Left cardiac atrium (tissue), 4 donors: ENCODE measurements at regions not wholly inside any gene's neighbourhood (a gene's known extent, or its start where the extent isn't known, plus 50 kb on each side); places are given as distances from the start of the nearest gene placed in this dataset.
"Not testable (repeated sequence)": the region's sequence is repeated elsewhere in the genome, so short reads cannot be mapped to it uniquely, and the experiment has no call there.

Source experiments
- ATAC-seq, 2 donors: fragments of 200-7000 bp; cut with Tn5 transposase; one replicate each; pipeline ENCODE4 v1.9.1; 2020; ENCODE audit warnings: mild to moderate bottlenecking in 2 of 2, moderate library complexity in 2 of 2
- DNase-seq: peaks from one replicate; pipeline ENCODE4 v3.0.0-alpha.2; 2020
- intact Hi-C, 2 donors: fragments of 100-400 bp; cut with DNase I; formaldehyde crosslinking; loops; one replicate each; pipeline versions ENCODE4 v1.14.1 to v1.15.1; 2022 to 2023
- donor health status: DM: no; HTN: yes; CAD: no.
- donor health status: DM: no; HTN: yes; CAD: no; lungs with severe emphysema.
- donor health status: DM: yes; HTN: yes; CAD: no.
- donor health status: Dilated cardiomyopathy.

DNA sequence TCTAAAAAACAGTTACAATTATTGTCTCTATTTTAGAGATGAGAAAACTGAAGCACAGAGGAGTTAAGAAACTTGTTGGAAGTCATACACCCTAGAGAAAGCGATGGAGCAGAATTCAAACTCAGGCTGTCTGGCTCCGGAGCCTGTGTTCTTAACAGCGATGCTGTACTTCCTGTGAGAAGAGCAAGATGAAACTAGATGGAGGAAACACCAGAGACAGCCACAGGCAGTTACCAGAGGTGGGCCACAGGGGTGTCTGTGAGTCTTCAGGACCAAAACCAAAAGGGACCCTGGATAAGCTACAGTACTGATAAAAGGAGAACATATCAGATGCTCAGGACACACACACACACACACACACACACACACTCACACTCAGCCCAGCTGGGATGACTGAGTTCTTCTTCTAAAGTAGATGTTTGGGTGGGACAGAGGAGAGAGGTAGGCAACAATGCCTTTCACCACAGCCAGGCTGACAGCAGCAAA lies 289.2 kb downstream of the FZD1 start:
- DNase-seq (no peak), ATAC-seq (no peak)
- intact Hi-C loops, result no loop called here

DNA sequence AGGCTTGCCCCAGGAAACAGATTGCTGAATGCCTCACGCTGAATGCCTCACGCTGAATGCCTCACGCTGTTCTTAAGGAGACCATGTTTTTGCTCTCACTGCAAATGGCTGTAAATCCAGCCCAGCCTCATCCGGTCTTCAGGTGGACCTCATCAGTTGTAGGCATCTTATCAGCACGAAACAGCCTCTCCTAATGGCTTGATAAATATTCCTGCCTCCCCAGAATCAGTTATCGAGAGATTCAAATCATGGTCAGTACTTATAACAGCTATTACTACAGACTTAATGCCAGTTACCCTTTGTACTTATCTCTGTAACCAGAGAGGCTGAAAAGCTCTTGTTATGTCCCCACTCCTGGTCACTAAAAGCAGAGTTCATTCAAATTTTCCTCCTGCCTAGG lies 290.6 kb downstream of the FZD1 start:
- no peak for ATAC-seq
- intact Hi-C loops, result no loop called here
- no peak for DNase-seq

DNA sequence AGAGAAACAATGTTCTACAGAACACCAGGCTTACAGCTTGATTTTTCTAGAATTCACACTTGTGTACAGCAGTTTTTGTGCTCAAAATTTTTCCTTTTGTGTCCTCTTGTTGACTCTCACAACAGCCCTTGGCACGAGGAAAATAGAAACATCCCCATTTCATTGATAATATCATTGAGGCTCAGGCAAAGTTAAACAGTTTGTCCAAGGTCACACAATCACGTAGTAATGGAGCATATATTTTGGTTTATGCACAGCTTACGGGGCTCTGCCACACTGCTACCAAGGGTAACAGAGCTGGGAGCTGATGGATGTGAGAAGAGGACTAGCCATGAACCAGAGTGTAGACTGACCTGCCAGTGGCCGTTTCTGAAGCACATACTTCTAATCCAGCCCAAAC lies 292.0 kb downstream of the FZD1 start:
- intact Hi-C loops, result no loop called here
- no peak for ATAC-seq
- no peak for DNase-seq

DNA sequence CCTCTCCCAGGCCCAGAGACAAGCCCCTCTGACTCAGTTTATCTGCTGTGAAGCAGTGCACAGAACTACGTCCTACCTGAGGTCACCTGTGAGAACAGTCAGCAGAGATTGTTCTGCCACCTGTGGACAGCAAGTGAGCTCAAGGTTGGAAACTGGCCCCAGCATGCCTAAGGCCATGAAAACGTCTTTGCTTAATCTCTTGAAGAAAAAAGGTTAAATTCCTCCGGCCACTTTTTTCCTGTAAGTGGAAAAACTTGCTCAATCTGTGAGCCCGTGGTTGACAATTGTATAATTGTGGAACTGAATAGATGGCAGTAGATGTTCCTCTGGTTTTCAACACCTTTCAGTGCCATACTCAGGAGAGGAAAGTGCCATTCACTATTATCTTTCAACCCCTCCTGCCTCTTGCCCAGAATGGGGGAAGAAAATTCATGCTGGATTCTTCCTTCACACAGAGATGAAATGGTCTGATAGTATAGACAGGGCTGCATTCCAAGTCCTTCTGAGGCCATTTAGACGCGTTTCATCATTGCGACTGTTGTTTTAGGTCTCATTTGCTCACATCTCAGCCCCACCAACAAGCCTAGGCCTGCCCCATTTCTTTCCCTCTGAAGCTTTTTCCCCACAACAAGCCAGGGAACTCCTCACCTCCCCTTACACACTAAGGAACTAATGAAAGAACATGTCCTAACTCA lies 292.9 kb downstream of the FZD1 start:
- intact Hi-C loops, result no loop called here
- DNase-seq (no peak), ATAC-seq (no peak)

DNA sequence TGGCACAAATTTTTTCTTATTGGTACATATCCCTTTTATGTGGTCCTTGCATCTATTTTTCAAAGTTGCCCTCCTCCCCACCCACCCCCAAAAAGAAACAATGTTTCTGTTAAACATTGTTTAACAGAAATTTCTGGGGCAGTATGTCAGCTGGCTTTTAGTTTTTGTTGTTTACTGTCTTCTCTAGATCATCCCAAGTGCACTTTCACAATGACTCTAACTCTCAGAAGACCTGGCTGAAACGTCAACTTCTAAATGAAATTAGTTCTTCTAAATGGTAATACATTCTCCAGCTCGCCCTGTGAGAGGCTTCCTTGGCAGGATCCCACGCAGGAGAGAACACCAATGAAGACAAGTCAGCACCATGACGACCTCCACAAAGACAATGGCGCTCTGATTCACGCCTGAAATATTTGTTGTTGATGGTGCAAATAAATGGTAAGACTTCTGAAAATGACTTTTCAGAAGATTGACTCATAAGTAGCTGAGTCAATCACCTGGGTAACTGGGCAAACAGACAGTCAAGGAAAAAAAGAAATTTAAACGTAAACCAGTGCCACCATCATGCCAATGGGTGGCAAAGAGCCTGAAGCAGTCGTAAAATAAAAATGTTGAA lies 293.7 kb downstream of the FZD1 start:
- intact Hi-C loops, result no loop called here
- no peak for DNase-seq
- no peak for ATAC-seq

DNA sequence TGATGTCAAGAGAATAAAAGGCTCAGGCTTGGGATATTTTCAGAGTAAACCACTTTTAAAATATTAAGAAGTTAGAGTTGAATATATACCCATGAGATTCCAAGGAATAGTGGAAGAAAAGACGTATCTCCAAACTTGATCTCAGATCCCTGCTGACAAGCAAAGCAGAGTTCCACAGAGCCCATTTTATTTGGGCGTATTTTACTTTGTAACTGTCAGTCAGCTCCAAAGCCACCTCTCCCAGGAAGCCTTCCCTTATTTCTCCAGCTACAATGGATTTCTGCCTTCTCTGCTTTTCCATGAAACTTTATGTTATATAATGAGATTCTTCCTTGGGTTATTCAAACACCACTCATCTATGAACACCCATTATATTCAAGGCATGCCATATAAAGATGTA lies 295.7 kb downstream of the FZD1 start:
- no peak for DNase-seq
- intact Hi-C loops, result no loop called here
- ATAC-seq, result no peak

DNA sequence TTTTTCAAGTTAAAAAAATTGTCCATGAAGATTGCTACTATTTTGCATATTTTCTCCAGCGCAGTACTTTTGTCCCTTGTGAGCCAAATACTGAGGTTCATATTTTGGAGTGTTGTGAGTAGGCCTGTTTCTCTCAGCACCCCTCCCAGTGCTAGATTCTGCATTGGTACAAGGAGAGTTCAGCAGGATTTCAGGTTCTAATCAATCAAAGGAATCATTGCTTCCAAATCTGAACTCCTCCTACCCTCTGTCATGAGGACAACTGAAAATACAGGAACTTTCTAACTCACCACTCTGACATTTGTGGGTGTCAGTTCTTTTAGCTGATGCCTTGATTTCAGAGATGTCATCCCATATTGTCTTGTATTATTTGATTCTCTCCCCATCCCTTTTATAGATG lies 299.9 kb downstream of the FZD1 start:
- DNase-seq, result no peak
- intact Hi-C loops, result no loop called here
- ATAC-seq, result no peak

DNA sequence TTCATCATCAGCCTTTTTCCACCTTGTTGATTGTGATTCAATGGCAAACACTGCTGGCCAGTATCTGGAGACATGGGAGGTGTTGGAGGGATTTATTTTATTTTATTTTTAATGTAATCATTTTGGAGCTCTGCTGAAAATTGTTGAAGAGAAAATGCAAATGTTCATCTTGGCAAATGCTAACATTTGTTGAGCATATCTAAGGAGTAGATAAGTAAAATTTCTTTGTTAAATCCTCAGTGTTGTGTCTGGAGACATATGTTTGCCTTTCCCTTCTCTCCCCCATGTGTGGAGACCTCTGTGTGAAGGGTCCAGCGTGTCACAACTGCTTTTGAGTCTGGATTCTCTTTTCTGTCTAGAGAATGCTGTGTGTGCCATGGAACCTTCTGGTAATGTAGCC lies 300.3 kb downstream of the FZD1 start:
- intact Hi-C loops, result no loop called here
- DNase-seq (no peak), ATAC-seq (no peak)

DNA sequence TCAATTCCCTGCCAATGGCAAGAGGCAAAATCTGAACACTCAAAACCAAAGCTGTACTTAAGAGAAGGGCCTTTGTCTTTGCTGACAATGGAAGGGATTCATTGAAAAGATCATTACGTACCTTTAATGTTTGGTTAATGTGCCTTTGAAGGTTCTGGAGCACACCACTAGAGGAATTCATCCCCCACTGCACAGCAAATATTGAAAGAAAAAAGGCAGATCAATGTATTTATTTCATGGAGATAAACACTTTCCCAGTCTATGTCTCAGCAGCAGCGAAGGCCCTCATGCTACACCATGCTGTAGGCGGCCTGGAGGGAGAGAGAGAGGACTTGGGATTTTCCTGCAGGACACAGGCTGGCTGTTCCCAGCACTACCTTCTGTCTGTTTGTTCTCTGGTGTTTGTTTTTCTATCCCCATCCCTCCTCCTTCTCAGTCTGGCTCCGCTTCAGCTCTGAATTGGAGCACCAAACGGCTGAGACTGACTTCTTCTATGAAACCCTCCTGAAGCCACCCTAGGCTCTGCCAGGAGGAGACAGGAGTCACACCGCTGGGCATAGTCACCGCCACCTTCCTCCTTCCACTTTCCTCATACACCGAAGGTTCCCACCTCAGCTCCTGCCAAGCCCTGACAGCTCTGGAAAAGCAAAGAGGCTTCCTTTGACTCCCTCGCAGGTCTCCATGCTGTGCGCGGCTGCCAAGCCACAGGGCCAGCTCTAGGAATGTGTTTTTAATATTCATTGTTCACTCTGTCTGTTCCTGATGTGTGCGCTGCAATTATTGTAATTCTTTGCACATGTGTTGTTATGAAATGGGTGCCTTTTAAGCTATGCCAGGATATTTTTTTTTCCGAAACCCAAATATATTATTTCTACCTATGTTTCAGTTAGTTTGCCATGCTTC lies 301.5 kb downstream of the FZD1 start:
- intact Hi-C loops, result no loop called here
- no peak for ATAC-seq
- DNase-seq, result no peak

DNA sequence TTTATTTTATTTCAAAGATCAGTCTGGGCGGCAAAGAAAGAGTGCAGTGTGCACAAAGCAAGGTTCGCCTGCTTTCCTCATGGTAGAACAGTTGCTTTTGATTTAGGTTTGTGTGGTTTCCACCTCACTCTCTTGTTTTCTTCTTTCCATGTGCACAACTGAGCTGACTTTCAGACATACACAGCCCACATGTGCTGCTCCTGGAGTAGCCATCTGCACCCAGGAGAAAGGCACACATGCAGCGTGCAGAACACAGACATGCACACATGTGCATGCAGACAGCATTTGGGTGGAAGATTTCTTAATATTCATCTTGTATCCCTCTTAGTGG lies 302.1 kb downstream of the FZD1 start:
- intact Hi-C loops, result no loop called here
- DNase-seq (no peak), ATAC-seq (no peak)

DNA sequence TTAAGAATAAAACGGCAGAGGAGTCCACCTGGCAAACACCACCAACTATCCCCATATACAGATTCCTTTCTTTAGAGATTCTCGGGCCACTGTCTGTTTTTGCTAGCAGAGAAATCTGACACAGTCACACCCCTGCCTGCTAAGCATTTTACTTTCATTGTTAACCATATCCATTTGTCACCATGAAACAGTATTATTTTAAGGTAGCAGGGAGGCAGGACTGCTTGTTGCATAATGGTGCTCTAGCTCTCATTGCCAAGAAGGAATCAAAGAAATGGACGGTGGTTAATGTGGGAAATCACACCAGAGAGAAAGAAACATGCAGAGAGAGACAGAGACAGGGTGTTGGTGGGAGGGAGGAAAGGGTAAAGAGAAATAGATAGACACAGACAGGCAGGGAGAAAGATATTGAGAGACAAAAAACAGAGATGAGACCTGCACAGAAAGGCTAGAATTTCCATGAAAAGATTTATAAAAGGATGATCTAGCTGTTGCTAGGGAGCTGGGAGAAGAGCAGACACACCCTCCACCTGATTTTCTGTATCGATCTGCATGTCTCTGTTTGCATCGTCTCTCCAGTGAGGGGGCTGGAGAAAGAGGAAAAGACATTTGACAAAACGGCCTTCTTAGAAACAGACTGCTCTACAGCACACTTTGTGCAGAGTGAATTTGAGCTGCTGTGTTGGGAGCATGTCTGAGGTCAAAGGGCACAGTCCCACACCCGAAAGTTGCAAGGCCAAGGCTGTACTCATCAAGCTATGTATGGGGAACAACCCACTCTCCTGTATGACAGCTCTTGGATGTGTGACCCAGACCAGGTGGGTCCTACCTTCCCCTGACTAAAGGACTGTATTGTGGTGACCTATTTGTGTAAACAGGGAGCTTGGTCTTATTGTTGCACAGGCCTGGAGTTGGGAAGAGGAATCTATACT lies 303.1 kb downstream of the FZD1 start:
- DNase-seq, result no peak
- no peak for ATAC-seq
- intact Hi-C loops, result no loop called here

DNA sequence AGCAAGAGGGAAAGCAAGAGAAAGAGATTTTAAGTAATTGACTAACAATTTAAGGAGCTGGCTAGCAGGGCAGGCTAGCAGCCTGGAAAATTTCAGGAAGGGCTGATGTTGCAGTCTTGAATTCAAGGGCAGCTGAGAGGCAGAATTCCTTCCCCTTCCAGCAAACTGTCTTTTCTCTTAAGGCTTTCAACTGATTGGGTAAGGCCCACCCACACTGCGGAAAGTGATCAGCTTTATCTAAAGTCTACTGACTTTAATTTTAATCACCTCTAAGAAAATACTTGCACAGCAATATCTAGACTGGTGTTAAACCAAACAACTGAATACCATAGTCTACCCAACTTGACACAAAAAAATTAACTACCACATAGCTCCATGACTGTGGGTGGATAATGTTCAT lies 303.9 kb downstream of the FZD1 start:
- ATAC-seq, result no peak
- no peak for DNase-seq
- intact Hi-C loops, result no loop called here

DNA sequence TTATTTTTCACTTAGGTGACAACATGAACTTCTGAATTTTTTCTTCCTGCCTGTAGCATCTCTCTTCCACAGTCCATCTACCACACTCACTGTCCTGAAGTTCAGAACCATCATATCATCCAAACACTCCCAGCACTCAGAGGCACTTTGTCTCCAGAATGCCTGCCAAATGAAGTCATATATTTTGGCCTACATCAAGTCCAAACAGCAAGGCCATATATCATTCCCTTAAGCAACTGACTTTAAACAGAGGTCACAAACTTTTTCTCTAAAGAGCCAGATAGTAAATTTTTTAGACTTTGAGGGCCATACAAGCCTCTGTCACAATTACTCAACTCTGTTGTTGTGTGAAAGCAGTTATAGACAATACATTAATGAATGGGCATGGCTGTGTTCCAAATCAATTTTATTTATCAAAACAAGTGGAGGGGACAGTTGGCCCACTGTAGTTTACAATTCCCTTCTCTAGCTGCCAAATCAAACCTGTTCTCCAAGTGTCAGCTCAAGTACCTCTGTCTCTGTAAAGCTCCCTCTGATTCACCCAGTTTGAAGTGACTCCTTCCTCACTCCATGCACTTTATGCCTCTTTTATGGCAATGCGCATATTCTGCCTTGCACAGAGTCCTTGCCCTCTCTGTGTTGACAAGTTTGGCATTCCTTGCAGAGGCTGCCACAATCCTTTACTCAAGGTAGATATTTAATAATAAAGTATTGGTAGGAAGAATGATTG lies 305.7 kb downstream of the FZD1 start:
- intact Hi-C loops, result no loop called here
- no peak for DNase-seq
- ATAC-seq, result no peak

DNA sequence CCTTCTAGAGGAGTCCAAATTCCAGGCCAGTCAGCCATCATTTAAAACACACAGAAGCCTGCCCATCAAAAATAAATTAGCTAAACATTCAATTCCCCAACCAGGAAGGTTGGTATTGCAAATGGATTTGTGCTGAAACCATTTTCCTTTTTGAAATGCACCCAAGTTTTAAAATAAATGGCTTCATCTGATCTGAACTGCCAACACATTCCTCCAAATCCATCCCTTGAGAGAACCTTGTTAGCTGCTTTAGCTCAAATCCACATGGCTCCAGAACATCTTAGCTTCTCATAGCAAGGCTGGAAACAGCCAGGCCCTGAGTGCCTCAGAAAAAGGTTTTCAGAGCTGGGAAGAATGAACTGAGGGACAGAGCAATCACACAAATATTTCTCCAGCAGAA lies 306.3 kb downstream of the FZD1 start:
- ATAC-seq (no peak), DNase-seq (no peak)
- intact Hi-C loops, result no loop called here

DNA sequence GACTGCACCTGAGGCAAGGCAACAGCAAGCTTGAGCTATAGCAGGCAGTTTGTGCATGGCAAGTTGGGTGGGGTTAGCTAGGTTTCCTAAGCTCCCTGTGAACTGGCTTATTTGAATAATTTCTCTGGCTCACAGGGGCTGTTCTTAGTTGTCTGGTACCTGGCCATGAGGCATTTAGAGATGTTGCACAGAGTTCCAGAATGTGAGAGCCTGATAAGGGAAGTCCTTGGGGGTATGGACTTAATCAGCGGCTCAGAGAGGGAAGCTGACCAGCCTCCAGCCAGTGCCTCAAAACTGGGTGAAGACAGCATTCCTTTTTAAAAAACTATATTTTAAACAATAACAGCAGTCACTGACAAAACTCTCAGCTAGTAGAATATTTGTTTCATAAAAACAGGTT lies 307.4 kb downstream of the FZD1 start:
- ATAC-seq, result no peak
- no peak for DNase-seq
- intact Hi-C loops, result no loop called here

DNA sequence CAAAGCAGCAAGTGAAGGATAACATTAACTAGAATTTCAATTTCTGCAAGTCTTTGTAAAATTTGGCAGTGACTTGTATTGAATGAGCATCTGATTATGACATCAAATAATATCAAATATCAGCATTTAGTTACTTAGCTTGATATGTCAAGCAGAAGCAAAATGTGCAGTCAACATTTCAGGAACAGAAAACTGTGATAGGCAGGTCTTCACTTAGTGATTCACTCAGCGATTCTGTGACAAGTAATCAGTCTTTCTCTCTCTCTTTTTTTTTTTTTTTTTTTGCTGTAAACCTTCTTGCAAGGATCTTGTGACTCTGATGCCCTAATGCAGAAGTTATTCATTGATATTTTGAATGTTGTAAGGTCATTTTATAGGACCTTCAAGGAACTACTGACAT lies 307.1 kb downstream of the MTERF1 start:
- intact Hi-C loops, result no loop called here
- no peak for ATAC-seq
- no peak for DNase-seq

DNA sequence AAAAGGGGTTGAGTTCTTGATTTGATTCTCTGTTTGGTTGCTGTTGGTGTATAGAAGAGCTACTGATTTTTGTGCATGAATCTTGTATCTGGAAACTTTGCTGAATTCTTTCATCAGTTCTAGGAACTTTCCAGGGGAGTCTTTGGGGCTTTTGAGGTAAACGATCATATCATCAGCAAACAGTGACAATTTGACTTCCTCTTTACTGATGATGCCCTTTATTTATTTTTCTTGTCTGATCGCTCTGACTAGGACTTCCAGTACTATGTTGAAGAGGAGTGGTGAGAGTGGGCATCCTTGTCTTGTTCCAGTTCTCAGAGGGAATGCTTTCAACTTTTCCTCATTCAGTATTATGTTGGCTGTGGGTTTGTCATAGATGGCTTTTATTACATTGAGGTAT lies 304.0 kb downstream of the MTERF1 start:
- DNase-seq, intact Hi-C loops, ATAC-seq: not testable (repeated sequence)

DNA sequence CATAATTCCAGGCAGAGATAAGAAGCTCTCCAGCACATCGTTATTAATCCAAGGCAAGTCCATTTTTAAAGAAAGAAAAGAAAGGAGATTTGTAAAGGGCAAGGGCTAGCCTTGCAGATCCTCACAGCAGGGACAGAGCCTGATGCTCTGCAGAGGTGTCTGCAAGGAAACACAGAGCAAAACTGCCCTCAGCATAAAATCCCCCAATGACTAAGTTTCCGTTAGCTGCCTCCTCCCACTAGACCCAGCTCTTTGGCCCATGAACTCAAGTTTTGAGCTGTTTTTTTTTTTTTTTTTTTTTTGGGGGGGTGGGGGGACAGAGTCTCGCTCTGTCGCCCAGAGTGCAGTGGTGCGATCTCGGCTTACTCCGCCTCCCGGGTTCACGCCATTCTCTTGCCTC lies 300.7 kb downstream of the MTERF1 start:
- DNase-seq, result no peak
- intact Hi-C loops, result no loop called here
- ATAC-seq, result no peak
